Osteoblast (primary cell): ENCODE measurements at regions not wholly inside any gene's neighbourhood (a gene's known extent, or its start where the extent isn't known, plus 50 kb on each side); places are given as distances from the start of the nearest gene placed in this dataset.

Experiments used
- DNase-seq: peaks from one replicate; pipeline ENCODE4 v3.0.0; 2011; ENCODE audit warnings: low spot score, mixed read lengths; ENCODE audit not compliant: insufficient read length; ENCODE audit errors: missing footprints
- H2AFZ ChIP-seq: 2 replicates; pipeline ENCODE4 v1.6.0; 2011; ENCODE audit warnings: mild to moderate bottlenecking, low read length
- H3K27ac ChIP-seq: 2 replicates; pipeline ENCODE4 v1.5.1; 2011; ENCODE audit warnings: mild to moderate bottlenecking, low read depth, low read length, moderate library complexity
- H3K27me3 ChIP-seq: 2 replicates; pipeline ENCODE4 v1.6.0; 2012; ENCODE audit warnings: mild to moderate bottlenecking, control low read depth, inconsistent platforms, low read length, moderate library complexity; ENCODE audit not compliant: insufficient read depth
- H3K36me3 ChIP-seq: 2 replicates; pipeline ENCODE4 v1.5.1; 2011; ENCODE audit warnings: mild to moderate bottlenecking, low read length, control low read depth, moderate library complexity; ENCODE audit not compliant: insufficient read depth
- H3K4me1 ChIP-seq: 2 replicates; pipeline ENCODE4 v1.5.1; 2011; ENCODE audit warnings: mild to moderate bottlenecking, low read length, control low read depth, moderate library complexity; ENCODE audit not compliant: insufficient read depth
- H3K4me2 ChIP-seq: 2 replicates; pipeline ENCODE4 v1.6.0; 2011; ENCODE audit warnings: mild to moderate bottlenecking, low read length; ENCODE audit not compliant: insufficient read depth
- H3K4me3 ChIP-seq: fragments of 200-600 bp; sonication (generic); 3 replicates; pipeline ENCODE4 v1.5.1; 2012; ENCODE audit warnings: mild to moderate bottlenecking, low read length, inconsistent platforms; ENCODE audit not compliant: insufficient read depth
- H3K79me2 ChIP-seq: 2 replicates; pipeline ENCODE4 v1.6.0; 2012; ENCODE audit warnings: mild to moderate bottlenecking, low read length, control low read depth, inconsistent platforms; ENCODE audit not compliant: insufficient read depth
- H3K9me3 ChIP-seq: 2 replicates; pipeline ENCODE4 v1.5.1; 2011; ENCODE audit warnings: low read depth, low read length, control low read depth
- H4K20me1 ChIP-seq: 2 replicates; pipeline ENCODE4 v1.6.0; 2012; ENCODE audit warnings: mild to moderate bottlenecking, low read length, control low read depth; ENCODE audit not compliant: insufficient read depth
- TF ChIP-seq, protein P1 (sequence below): IDR thresholded peaks from 2 replicates; pipeline ENCODE4 v1.5.1; 2011; ENCODE audit warnings: mild to moderate bottlenecking, low read depth, low read length, moderate library complexity; ENCODE audit errors: extremely low read depth

DNA sequence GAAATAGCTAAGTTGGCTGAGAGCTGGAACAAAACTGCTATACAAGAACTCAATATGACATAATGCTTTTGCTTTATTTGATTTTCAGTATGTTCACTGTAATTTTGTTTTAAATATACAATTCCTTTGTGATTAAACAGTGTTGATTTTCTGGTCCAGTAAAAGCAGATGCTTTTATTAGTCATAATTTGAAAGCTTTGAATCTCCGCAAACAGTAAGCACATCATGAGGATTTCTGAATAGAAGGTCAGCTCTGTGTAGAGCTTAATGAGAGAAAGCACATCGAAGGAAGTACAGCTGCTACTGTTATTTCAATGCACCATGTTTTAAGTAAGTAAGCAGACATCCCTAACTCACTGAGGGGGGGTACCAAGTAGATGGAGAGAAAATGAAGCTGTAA is 701.3 kb upstream of the ACO1 start:
- Histone ChIP-seq H3K79me2 (no peaks in the 10 kb centered on the region), H2AFZ (no peak overlapping the region), H3K4me1 (no peaks in the 10 kb centered on the region), H3K27me3 (no peaks in the 10 kb centered on the region), H3K9me3 (no peaks in the 10 kb centered on the region), H3K27ac (no peak overlapping the region), H3K36me3 (no peaks in the 10 kb centered on the region), H3K4me2 (no peak overlapping the region), H4K20me1 (no peaks in the 10 kb centered on the region), H3K4me3 (no peak overlapping the region)
- TF ChIP-seq, protein P1, sequence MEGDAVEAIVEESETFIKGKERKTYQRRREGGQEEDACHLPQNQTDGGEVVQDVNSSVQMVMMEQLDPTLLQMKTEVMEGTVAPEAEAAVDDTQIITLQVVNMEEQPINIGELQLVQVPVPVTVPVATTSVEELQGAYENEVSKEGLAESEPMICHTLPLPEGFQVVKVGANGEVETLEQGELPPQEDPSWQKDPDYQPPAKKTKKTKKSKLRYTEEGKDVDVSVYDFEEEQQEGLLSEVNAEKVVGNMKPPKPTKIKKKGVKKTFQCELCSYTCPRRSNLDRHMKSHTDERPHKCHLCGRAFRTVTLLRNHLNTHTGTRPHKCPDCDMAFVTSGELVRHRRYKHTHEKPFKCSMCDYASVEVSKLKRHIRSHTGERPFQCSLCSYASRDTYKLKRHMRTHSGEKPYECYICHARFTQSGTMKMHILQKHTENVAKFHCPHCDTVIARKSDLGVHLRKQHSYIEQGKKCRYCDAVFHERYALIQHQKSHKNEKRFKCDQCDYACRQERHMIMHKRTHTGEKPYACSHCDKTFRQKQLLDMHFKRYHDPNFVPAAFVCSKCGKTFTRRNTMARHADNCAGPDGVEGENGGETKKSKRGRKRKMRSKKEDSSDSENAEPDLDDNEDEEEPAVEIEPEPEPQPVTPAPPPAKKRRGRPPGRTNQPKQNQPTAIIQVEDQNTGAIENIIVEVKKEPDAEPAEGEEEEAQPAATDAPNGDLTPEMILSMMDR, result no peak
- DNase-seq, result no peak

DNA sequence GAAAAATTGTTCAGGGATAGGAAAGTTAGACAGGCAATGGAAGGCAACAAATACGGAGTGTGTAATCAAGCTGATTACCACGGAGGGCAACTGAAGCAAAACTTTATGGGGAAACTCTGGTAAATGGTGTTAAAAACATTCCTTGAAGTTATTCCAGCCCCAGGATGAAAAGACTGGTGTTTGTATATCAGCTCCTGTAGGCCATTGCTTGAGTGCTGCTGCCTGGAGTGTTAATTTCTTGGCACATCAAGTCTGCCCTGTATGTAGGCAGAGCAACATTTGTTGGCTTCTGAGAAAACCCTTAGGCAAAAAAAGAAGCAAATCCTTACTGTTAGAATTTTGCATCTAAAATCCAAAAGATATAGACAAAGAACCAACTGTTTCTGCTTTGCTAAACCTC is 686.5 kb upstream of the ACO1 start:
- no peaks in the 10 kb centered on the region for H3K79me2 ChIP-seq
- H3K36me3 ChIP-seq, result no peaks in the 10 kb centered on the region
- no peaks in the 10 kb centered on the region for H3K27me3 ChIP-seq
- DNase-seq, result no peak
- no peak overlapping the region for H3K4me2 ChIP-seq
- H4K20me1 ChIP-seq, result no peaks in the 10 kb centered on the region
- H3K4me1 ChIP-seq, result no peaks in the 10 kb centered on the region
- H2AFZ ChIP-seq, result no peak overlapping the region
- TF ChIP-seq, protein P1, result no peak
- H3K27ac ChIP-seq, result no peak overlapping the region
- H3K4me3 ChIP-seq, result no peak overlapping the region
- H3K9me3 ChIP-seq, result no peaks in the 10 kb centered on the region

DNA sequence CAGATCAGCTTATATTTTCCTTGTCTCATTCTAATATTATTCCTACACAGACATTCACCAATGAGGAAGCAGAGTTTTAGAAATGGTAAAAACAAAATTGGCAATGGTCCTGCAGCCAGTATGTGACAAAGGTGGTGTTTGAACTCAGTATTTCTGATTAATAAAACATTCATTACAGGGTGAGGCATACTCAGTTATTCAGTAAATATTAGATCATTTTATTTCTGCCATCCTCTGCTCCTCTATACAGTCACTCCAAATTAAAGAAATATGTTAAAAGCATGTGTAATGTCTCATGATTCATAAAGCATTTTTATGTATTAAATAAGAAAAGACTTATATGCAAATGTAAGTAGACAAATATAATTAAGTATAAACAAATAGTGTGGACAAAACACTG is 684.6 kb upstream of the ACO1 start:
- Histone ChIP-seq H3K36me3 (no peaks in the 10 kb centered on the region), H3K79me2 (no peaks in the 10 kb centered on the region), H3K27ac (no peak overlapping the region), H2AFZ (no peak overlapping the region), H3K9me3 (no peaks in the 10 kb centered on the region), H3K4me2 (no peak overlapping the region), H3K27me3 (no peaks in the 10 kb centered on the region), H4K20me1 (no peaks in the 10 kb centered on the region), H3K4me3 (no peak overlapping the region), H3K4me1 (no peaks in the 10 kb centered on the region)
- DNase-seq, result no peak
- TF ChIP-seq, protein P1, result no peak

DNA sequence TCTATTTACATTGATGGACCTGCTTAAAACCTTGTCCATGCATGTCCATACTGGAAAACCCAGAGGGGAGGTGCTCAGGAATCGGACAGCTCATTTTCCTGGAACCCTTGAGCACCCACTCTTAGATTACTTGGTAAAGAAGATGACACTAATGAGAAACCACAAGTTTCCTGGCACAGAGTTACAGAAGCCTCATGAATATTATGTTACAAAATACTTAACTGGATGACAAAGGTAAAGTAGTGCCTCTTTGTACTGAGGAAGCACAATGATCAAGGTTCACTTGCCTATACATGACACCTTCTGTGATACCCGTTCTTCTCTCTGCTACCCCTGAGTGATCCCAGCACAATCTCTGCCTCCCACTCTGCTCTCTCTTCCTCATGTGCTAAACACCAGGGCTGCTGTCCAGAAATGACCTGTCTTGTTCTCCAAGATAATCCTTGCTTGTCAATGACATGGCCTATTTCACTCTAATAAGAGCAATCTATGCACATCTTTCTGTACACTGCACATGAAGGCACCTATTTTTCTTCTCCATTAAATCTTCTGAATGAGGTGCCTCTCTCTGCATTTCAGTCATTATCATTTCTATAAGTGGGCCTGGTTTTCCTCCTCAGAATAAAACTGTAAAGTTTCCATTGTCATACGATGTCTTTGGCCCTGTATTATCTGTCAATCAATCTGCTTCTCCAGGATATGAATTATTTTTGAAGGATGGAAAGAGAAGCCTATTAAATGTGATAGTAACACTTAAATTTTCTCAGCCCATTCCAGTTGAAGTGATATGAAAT is 684.0 kb upstream of the ACO1 start:
- Histone ChIP-seq H3K36me3 (no peaks in the 10 kb centered on the region), H3K27ac (no peak overlapping the region), H3K4me1 (no peaks in the 10 kb centered on the region), H3K79me2 (no peaks in the 10 kb centered on the region), H3K4me3 (no peak overlapping the region), H3K27me3 (no peaks in the 10 kb centered on the region), H2AFZ (no peak overlapping the region), H3K4me2 (no peak overlapping the region), H3K9me3 (no peaks in the 10 kb centered on the region), H4K20me1 (no peaks in the 10 kb centered on the region)
- TF ChIP-seq, protein P1, result no peak
- no peak for DNase-seq
